Activated T-helper 9 cell treated with anti-CD3 and anti-CD28 coated beads, Interleukin-2, amount 50 U/mL, for 16 hours (primary cell): ENCODE measurements at regions not wholly inside any gene's neighbourhood (a gene's known extent, or its start where the extent isn't known, plus 50 kb on each side); places are given as distances from the start of the nearest gene placed in this dataset.

Source experiments
- DNase-seq: peaks from one replicate; pipeline ENCODE4 v3.0.0-alpha.2; 2020; ENCODE audit warnings: low read depth

GRCh38 chr16:79543219-79543618, 57.3 kb downstream of the MAF start:
- no peak for DNase-seq

DNA sequence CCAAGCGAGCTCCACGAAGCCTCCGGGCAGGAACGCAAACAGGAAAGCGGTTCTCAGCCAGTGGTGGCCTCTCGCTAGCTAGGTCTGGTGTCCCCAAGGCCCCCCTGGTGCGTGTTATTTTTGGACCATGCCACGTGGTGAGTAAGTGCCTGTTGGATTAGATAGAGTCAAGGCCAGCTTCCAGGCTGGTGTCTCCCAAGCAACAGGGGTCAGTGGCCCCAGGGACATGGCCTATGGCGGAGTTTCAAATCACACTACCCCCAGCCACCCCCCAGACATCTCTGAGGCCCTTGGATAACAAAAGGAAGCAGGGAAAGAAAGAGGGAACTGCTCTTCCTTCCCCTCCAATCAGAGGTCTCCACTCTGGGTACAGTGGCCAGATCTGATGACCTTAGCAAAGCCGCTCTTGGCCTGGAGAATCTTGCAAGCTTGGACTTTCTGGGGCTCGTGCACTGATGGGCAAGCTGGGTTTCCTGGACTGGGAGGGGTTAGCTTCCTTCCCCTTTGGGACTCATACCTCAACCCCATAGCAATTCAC, 58.2 kb downstream of the MAF start:
- no peak for DNase-seq

GRCh38 chr16:79540825-79541595, 59.5 kb downstream of the MAF start:
- no peak for DNase-seq

GRCh38 chr16:79537584-79537983, 63.0 kb downstream of the MAF start:
- no peak for DNase-seq

GRCh38 chr16:79536958-79537357, 63.6 kb downstream of the MAF start:
- DNase-seq, result no peak

GRCh38 chr16:79535130-79535529, 65.4 kb downstream of the MAF start:
- DNase-seq, result no peak

DNA sequence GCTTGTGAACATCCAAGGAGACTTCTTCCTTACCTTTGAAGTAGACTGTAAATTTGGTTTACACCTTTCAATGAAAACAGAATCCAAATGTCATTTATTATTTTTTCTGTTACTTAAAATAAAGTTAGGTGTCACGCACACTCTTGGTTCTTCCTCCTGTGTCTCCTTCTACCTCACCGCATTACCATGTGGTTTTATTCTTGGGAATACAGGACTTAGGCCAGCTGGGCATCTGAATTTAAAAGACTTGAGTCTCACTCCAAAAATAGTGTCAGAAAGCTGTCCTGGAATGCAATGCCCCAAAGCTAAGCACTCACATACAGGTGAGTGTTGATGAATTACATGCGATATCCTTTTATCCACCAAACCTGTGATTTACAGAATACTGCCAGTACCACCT, 66.4 kb downstream of the MAF start:
- no peak for DNase-seq

DNA sequence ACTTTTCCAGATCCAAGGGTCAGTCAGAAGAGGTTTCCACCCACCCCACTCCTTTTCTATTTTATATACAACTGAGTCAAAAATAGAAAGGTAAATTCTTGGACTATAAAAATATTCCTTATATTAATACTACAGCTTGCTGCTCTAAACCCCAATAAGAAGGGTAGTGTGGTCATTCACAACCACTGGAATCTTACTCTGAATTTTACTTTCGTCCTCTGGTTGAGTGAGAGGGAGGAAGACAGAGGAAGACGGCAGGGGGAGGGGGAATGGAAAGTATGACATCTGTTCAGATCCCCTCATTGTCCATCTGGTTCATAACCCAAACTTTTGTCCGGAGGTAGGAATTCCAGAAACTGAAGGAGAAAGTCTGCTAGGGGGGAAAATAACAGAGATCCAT, 67.2 kb downstream of the MAF start:
- no peak for DNase-seq

DNA sequence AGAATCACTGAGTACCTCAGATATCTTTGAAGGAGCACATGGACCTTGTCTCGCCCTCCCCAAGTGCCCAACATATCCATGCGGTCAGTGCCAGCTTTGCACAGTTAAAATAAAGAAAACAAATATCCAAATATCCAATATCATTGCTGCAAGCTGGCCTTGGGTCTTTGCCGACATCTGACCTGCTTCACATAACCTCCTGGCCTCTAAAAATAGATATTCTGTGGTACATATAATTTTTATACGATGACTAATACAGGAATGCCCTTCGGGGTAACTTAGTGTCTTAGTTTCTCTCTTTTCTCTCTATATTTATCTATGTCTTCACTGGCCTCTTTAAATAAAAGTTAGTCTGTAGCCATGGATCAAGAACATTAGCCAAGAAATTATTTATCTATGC, 67.8 kb downstream of the MAF start:
- no peak for DNase-seq

DNA sequence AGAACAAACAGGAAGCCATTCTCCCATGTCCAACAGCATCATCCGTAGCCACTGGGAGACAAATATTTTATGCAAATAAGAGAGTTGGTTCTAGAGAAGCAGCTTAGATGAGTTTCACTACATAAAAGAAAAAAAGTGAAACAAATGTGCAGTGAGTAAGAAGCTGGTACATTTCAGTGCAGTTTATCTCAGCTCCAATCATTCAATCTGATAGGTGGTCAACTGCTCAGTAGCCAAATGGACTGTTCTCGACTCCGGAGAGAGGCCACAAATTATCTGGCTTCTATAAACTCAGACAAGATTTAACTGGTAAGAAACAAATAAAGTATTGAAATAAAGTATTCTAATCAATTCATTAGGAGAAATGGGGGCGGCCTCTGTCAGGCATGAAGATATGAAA, 68.3 kb downstream of the MAF start:
- no peak for DNase-seq

- no peak for DNase-seq
These were observed 72.2 kb downstream of the MAF start for GRCh38 chr16:79528338-79528737.

- DNase-seq, result no peak
These were observed 76.6 kb downstream of the MAF start for GRCh38 chr16:79523971-79524370.

GRCh38 chr16:79519448-79519847, 81.1 kb downstream of the MAF start:
- no peak for DNase-seq

DNA sequence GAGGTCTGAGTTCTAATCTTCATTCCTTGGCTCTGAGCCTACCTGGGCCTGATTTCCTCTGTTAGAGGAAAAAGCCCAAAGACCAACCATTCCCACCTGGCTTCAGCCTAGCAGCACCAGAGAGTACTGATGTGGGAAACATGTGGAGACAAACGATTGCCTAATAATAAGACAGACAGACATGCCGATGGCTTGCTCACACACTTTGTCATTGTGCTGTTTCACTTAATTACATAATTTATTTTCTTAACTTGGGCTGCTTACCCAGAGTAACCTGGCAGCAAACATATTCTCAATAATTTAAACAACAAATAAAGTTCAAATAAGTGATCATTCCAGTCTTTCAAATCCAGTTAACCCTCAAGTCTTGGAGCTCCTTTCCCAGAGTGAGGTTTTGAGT, 83.4 kb downstream of the MAF start:
- no peak for DNase-seq

- no peak for DNase-seq
These were observed 89.7 kb downstream of the MAF start for GRCh38 chr16:79510879-79511278.

DNA sequence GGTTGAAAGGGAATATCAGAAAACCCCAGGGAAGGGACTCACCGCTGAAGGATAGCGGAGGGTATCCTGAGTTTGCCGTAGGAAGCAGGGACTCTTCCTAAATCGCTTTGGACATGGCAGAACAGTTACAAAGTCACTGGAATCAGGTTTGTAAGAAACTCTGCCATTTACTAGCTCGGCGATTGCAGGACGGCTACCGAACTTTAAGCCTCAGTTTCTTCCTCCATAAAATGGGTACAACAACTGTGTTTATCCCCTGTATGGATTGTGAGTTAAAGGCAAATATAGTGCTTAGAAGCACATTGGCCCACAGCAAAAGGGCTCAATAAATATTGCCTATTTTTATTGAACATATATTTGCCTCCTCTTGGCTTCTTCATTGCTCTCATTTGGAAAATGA, 90.6 kb downstream of the MAF start:
- no peak for DNase-seq

GRCh38 chr16:79509211-79509631, 91.3 kb downstream of the MAF start:
- DNase-seq, result no peak

DNA sequence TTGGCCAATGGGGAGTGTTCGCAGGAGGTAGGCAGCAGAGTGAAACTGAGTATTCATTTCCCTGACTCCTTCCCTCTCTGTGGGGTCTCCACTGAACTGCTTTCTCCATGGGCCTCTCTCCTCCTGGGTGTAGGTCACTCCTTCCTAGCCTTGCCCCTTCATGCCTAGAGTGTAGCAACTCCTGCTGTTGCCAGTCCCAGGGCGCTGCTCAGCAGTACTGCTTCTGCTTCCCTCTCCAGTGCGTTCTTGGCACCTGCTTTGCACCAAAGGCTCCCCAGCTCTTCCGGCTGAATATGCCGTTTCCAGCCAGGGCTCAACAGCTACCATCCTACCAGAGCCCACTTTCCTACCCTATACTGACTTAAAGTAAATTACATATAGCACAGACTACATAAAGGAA, 92.2 kb downstream of the MAF start:
- DNase-seq, result no peak

- DNase-seq, result no peak
These were observed 95.2 kb downstream of the MAF start for GRCh38 chr16:79505344-79505743.

DNA sequence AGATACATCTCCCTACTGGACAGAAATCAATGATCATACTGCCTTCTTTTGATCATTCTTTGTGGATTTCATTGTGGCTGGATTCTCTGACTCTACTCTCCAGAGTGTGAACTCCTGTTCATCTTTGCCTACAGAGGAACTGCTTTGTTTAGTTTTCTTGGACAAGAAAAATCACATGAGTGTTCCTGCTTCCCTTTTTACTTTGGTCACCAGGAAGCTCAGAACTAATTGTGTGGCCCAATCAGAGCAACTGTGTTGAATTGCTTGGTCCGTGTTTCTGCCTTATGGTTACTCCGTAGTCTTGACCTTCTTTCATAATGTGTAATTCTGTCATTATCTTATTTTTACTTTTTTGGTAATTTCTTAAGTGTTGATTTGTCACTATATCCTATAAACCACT, 97.0 kb downstream of the MAF start:
- no peak for DNase-seq

DNA sequence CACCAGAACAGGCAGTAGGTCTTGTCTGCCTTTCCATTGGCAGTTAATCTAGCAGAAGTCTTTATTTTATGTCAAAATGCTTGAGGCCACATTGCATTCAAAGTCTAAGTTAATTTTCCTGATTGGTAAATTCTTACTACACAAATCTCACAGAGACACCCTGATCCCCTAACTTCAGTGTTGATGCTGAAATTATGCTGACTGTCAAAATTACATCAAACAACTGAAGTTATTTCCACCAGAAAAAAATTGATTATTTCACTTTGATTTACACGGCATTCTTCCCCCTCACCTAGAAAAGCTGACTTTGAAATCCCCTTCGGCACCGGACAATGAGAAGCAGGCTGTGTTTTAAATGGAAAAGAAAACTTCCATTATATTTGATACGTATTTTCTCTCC, 99.1 kb downstream of the MAF start:
- DNase-seq, result no peak

DNA sequence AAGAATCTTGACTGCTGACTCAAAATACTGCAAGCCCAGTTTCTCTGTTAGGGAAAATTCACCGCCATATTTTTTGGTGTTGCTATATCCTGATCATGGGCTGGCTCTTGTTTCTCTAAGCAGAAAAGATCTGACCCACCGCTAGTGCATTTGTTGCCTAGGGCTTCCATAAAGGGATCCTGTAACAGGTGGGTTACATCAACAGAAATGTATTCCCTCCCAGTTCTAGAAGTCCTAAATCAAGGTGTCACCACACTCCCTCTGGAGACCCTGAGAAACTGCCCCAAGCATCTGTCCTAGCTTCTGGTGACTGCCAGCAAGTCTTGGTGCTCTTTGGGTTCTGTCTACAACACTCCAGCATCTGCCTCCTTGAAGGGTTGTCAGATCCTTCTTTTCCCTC, 99.7 kb downstream of the MAF start:
- DNase-seq, result no peak

GRCh38 chr16:79500286-79500685, 100.3 kb downstream of the MAF start:
- DNase-seq, result no peak

- no peak for DNase-seq
These were observed 101.6 kb downstream of the MAF start for GRCh38 chr16:79498928-79499327.
